Spleen (tissue), 7 donors: ENCODE measurements at regions not wholly inside any gene's neighbourhood (a gene's known extent, or its start where the extent isn't known, plus 50 kb on each side); places are given as distances from the start of the nearest gene placed in this dataset.

Experiments used
- CTCF ChIP-seq, 11 experiments: fragments of 200-600 bp in 7 of 11; fragments of 450-650 bp in 4 of 11; sonication (generic) in 4 of 11; IDR thresholded peaks in 8 of 11; conservative IDR thresholded peaks in 3 of 11; 1 replicate in 7 of 11; 2 replicates in 4 of 11; pipeline versions ENCODE4 v1.4.0 to v1.8.0; 2016 to 2021; ENCODE audit warnings: antibody characterized with exemption in 11 of 11, inconsistent platforms in 4 of 11, mild to moderate bottlenecking in 1 of 11
- POLR2A ChIP-seq, 3 donors: fragments of 450-650 bp; IDR thresholded peaks; one replicate each; pipeline ENCODE4 v1.5.1; 2017; ENCODE audit warnings: antibody characterized with exemption in 3 of 3, mild to moderate bottlenecking in 1 of 3
- donor health status: DM: no; HTN: no; CAD: no; lungs with moderate emphysema.
- donor health status: DM: no; HTN: no; CAD: no.
- donor health status: DM: no; HTN: no; CAD: no.

GRCh38 chr20:40343390-40343789 is 345.6 kb downstream of the MAFB start:
- TF ChIP-seq CTCF (IDR thresholded peaks at IDR 0.05 in 8 of 11, conservative IDR thresholded peaks at IDR 0.05 in 3 of 11): no peak
- no peak for TF ChIP-seq POLR2A (IDR thresholded peaks at IDR 0.05)
